Cerebellar cortex (tissue), 1 donor: ENCODE measurements at regions not wholly inside any gene's neighbourhood (a gene's known extent, or its start where the extent isn't known, plus 50 kb on each side); places are given as distances from the start of the nearest gene placed in this dataset.
"Not testable (repeated sequence)": the region's sequence is repeated elsewhere in the genome, so short reads cannot be mapped to it uniquely, and the experiment has no call there.

Source experiments
- DNase-seq: peaks from one replicate; pipeline ENCODE4 v3.0.0-alpha.2; 2015; ENCODE audit warnings: low spot score

GRCh38 chr5:93220431-93220830 lies 360.6 kb downstream of the NR2F1-AS1 start:
- no peak for DNase-seq

GRCh38 chr5:93219641-93220145 lies 361.3 kb downstream of the NR2F1-AS1 start:
- no peak for DNase-seq

- DNase-seq, result not testable (repeated sequence)
These were observed 367.8 kb downstream of the NR2F1-AS1 start for GRCh38 chr5:93213111-93213794.

GRCh38 chr5:93209476-93209875 lies 371.5 kb downstream of the NR2F1-AS1 start:
- peak; percentile 95 for DNase-seq

GRCh38 chr5:93208141-93208751 lies 372.8 kb downstream of the NR2F1-AS1 start:
- peak; percentile 16 for DNase-seq

- DNase-seq, result no peak
These were observed 374.8 kb downstream of the NR2F1-AS1 start for GRCh38 chr5:93206203-93206602.

- no peak for DNase-seq
These were observed 380.0 kb downstream of the NR2F1-AS1 start for GRCh38 chr5:93201061-93201460.

- no peak for DNase-seq
These were observed 384.0 kb downstream of the NR2F1-AS1 start for GRCh38 chr5:93196986-93197385.

- no peak for DNase-seq
These were observed 387.3 kb downstream of the NR2F1-AS1 start for GRCh38 chr5:93193431-93194347.

GRCh38 chr5:93192683-93193082 lies 388.3 kb downstream of the NR2F1-AS1 start:
- DNase-seq, result no peak

GRCh38 chr5:93192087-93192486 lies 388.9 kb downstream of the NR2F1-AS1 start:
- DNase-seq, result no peak

- DNase-seq, result peak; percentile 20
These were observed 389.8 kb downstream of the NR2F1-AS1 start for GRCh38 chr5:93191035-93191817.

GRCh38 chr5:93189707-93190120 lies 391.3 kb downstream of the NR2F1-AS1 start:
- DNase-seq, result no peak

GRCh38 chr5:93188876-93189485 lies 392.0 kb downstream of the NR2F1-AS1 start:
- DNase-seq, result no peak

- DNase-seq, result no peak
These were observed 394.8 kb downstream of the NR2F1-AS1 start for GRCh38 chr5:93186076-93186682.

GRCh38 chr5:93184041-93184440 lies 397.0 kb downstream of the NR2F1-AS1 start:
- no peak for DNase-seq

GRCh38 chr5:93179466-93179865 lies 401.6 kb downstream of the NR2F1-AS1 start:
- no peak for DNase-seq

- no peak for DNase-seq
These were observed 406.1 kb downstream of the NR2F1-AS1 start for GRCh38 chr5:93174930-93175329.

GRCh38 chr5:93165559-93165958 lies 415.5 kb downstream of the NR2F1-AS1 start:
- no peak for DNase-seq

- DNase-seq, result peak; percentile 57
These were observed 416.3 kb downstream of the NR2F1-AS1 start for GRCh38 chr5:93164690-93165089.
